ENCODE measurements at regions not wholly inside any gene's neighbourhood (a gene's known extent, or its start where the extent isn't known, plus 50 kb on each side); places are given as distances from the start of the nearest gene placed in this dataset.

GRCh38 chr12:9319842-9320173 lies 111.6 kb upstream of the PZP start:
- CTCF ChIA-PET (ENCODE audit: partially characterized antibody) = no interaction called here

More at GRCh38 chr12:9319842-9320173, 111.6 kb upstream of the PZP start:
- Histone ChIP-seq H4K5ac (ENCODE audit: insufficient read length, low read depth, low read length) (no peak overlapping the region), H2BK120ac (replicated peaks; ENCODE audit: low read depth, low read length) (no peak overlapping the region), H4K91ac (replicated peaks; ENCODE audit: insufficient read length, low read length) (no peak overlapping the region), H2BK12ac (ENCODE audit: low read depth, low read length) (no peak overlapping the region), H3K9me3 (ENCODE audit: insufficient read depth in 2 of 2, low read depth in 1 of 2, low read length in 1 of 2) (no peaks in the 10 kb centered on the region), H3K14ac (ENCODE audit: insufficient read length) (no peak overlapping the region), H3K27ac (ENCODE audit: low read depth, low read length) (no peak overlapping the region), H3K18ac (ENCODE audit: extremely low read depth, low read length) (no peak overlapping the region), H3K4me1 (replicated peaks in 1 of 4; ENCODE audit: control insufficient read depth in 3 of 4, insufficient read depth in 4 of 4, low read length in 3 of 4) (no peaks in the 10 kb centered on the region), H4K20me1 (replicated peaks in 1 of 2; ENCODE audit: control insufficient read depth in 1 of 2, insufficient read depth in 2 of 2, low read length in 2 of 2) (no peaks in the 10 kb centered on the region), H2AK5ac (ENCODE audit: low read depth, low read length) (no peak overlapping the region), H3K9ac (replicated peaks in 1 of 4; ENCODE audit: extremely low read depth in 1 of 4, low read depth in 3 of 4, low read length in 3 of 4) (no peak overlapping the region), H3K23ac (ENCODE audit: insufficient read length) (no peak overlapping the region), H2AFZ (ENCODE audit: low read length) (no peak overlapping the region), H3K23me2 (ENCODE audit: low read depth, low read length) (no peaks in the 10 kb centered on the region), H3K79me1 (ENCODE audit: low read depth, low read length) (no peaks in the 10 kb centered on the region), H2BK5ac (ENCODE audit: low read depth, low read length) (no peak overlapping the region), H3K36me3 (ENCODE audit: control insufficient read depth in 2 of 4, insufficient read depth in 4 of 4, low read length in 3 of 4) (peaks cover 0 to 2% (median 0%) of the 10 kb centered on the region in 4 experiments; a peak in 1 of 8 replicates), H2BK15ac (ENCODE audit: low read length) (no peak overlapping the region), H3K27me3 (replicated peaks in 1 of 4; ENCODE audit: control insufficient read depth in 3 of 4, extremely low read depth in 1 of 4, insufficient read depth in 3 of 4, low read length in 3 of 4) (no peaks in the 10 kb centered on the region), H3K4ac (replicated peaks; ENCODE audit: insufficient read length, low read depth, low read length) (no peak overlapping the region), H4K8ac (ENCODE audit: extremely low read depth, insufficient read depth, low read length) (no peak overlapping the region), H3K4me3 (ENCODE audit: extremely low read depth in 1 of 4, insufficient read depth in 2 of 4, low read depth in 3 of 4, low read length in 4 of 4) (no peak overlapping the region), H3K56ac (replicated peaks; ENCODE audit: insufficient read length, low read depth, low read length) (no peak overlapping the region), H3K4me2 (ENCODE audit: insufficient read depth in 1 of 2, low read depth in 2 of 2, low read length in 2 of 2) (no peak overlapping the region), H3K79me2 (ENCODE audit: control insufficient read depth in 1 of 2, insufficient read depth in 2 of 2, low read length in 2 of 2) (no peaks in the 10 kb centered on the region), H2BK20ac (ENCODE audit: low read length) (no peak overlapping the region)
- DNase-seq (ENCODE audit: low read depth in 1 of 2, low spot score in 2 of 2) (no peak), FAIRE-seq (no peak)
- TF ChIP-seq SUZ12 (IDR thresholded peaks at IDR 0.05; ENCODE audit: low read length) = no peak
- TF ChIP-seq POU5F1 (IDR thresholded peaks at IDR 0.05; ENCODE audit: low read depth, low read length) = no peak
- TF ChIP-seq POLR2AphosphoS5 (IDR thresholded peaks at IDR 0.05; ENCODE audit: low read depth, low read length) = no peak
- TF ChIP-seq PHF8 (conservative IDR thresholded peaks at IDR 0.05; ENCODE audit: low read depth, low read length) = no peak
- no peak for TF ChIP-seq CHD1 (IDR thresholded peaks at IDR 0.05; ENCODE audit: low read depth, low read length)
- no peak for TF ChIP-seq GTF2F1 (IDR thresholded peaks at IDR 0.05; ENCODE audit: borderline replicate concordance, low read depth, low read length)
- TF ChIP-seq GABPA (IDR thresholded peaks at IDR 0.05; ENCODE audit: borderline replicate concordance, insufficient read depth, low read length) = no peak
- no peak for TF ChIP-seq MAX (IDR thresholded peaks at IDR 0.05)
- TF ChIP-seq HDAC6 (IDR thresholded peaks at IDR 0.05; ENCODE audit: low read depth, low read length) = no peak
- no peak for TF ChIP-seq HDAC2 (IDR thresholded peaks at IDR 0.05; ENCODE audit: borderline replicate concordance in 1 of 2, low read depth in 2 of 2, low read length in 2 of 2)
- TF ChIP-seq CBX5 (IDR thresholded peaks at IDR 0.05; ENCODE audit: low read depth, low read length) = no peak
- no peak for TF ChIP-seq RAD21 (IDR thresholded peaks at IDR 0.05 in 1 of 2, conservative IDR thresholded peaks at IDR 0.05 in 1 of 2; ENCODE audit: low read depth in 2 of 2, low read length in 2 of 2)
- no peak for TF ChIP-seq EZH2 (IDR thresholded peaks at IDR 0.05; ENCODE audit: low read depth, low read length, severe bottlenecking)
- no peak for TF ChIP-seq CHD2 (IDR thresholded peaks at IDR 0.05; ENCODE audit: low read length)
- WGBS, 2 experiments (ENCODE audit: extremely low coverage in 1 of 2, insufficient coverage in 1 of 2, insufficient read length in 1 of 2, insufficient replicate concordance in 2 of 2, low coverage in 1 of 2, low lambda C conversion rate in 2 of 2, missing lambda C conversion rate in 1 of 2) = 71% methylated on average over 3 of the region's 3 CpGs; no CpG with 5 or more reads in 1 of the 2 experiments
- POLR2A ChIA-PET (ENCODE audit: partially characterized antibody) = no interaction called here
